ENCODE measurements at regions not wholly inside any gene's neighbourhood (a gene's known extent, or its start where the extent isn't known, plus 50 kb on each side); places are given as distances from the start of the nearest gene placed in this dataset.

DNA sequence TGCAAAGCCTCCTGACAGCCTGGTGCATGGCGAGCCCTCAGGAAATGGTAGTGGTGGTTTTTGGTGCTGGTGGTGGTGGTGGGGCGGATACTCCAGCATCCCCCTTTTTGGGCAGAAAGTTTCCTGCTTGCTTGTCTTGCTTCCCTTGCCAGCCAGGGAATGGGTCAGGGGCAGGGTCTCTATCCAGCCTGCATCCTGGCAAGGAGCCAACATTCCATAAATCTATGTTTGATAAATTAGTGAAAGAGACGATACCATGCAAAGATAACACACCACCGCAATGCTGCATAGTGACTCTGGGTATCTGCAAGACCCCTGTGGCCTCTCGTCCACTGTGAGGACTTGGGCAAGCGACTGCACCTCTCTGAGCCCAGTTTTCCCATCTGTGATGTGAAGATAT is 246.2 kb downstream of the LRFN2 start:
- DNase-seq: no peak

DNA sequence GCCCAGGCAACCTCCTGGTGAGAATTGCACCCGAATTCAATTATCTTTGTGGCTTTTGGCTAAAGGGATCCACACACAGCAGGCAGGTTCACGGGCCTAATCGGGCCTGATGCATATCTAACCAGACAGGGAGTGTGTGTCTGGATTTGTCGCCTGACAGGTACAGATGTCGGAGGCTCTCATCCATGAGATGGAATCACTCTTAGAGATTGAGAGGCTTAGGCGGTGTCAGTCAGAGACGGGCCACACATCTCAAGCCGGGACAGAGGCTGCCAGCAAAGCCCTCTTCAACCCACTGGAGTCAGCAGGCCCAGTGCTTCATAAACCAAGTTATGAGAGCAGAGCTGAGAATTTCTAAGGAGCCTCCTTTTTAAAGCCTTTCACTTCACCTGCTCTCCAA is 247.0 kb downstream of the LRFN2 start:
- DNase-seq: no peak

DNA sequence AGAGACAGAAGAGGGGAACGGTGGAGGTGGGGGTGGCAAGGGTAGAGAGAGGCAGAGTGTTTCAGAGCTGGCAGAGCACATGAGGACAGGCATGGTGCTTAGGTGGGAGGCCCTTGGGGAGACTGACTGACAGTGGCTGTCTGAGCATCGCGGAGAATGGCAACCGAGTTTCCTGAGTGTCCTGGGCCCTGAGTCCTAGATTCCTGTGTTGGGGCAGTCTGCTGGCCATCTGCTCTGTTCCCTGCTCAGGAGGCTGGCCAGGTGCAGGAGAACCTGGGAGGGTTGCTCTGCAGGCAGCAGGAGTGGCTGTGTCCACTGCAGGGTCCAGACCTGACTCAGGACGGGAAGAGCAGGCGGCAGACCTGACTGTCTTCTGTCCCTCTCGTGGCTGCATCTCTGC is 248.9 kb downstream of the LRFN2 start:
- DNase-seq: no peak

DNA sequence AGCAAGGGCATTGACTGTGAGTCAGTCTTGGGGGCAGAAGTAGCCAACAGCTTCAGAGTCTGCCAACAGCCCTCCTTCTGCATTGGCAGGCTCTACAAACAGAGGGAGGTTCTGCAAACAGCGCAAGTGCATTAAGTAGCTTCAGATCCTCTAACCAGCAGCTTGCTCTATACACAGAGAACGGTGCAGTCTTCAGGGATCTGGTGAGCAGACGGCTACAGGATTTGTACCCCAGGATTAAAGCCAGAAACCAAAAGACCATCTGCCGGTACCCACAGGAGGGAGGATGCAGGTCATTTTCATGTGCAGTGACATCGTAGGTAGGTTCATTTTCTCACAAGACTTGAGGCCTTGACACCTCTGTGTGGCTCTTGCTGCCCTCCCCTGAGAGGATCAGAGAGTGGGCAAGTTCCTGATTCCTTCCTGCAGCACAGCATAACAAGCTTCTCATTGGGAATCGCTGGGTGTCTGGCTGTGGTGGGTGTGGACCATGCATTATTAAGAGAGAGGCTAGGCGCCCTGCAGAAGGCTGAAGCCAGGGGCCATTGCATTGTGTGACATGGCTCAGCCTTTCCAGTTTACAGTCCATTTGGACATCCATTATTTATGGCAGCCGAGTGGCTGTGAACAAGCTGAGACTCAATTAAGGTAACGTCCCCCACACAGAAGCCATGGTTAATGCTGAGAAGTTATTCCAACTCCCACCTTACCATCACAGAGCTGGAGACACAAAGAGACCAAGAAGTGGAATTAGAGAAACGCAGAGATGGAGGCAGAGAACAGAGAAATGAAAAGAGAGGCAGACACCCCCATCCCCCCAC is 250.0 kb downstream of the LRFN2 start:
- no peak for DNase-seq

DNA sequence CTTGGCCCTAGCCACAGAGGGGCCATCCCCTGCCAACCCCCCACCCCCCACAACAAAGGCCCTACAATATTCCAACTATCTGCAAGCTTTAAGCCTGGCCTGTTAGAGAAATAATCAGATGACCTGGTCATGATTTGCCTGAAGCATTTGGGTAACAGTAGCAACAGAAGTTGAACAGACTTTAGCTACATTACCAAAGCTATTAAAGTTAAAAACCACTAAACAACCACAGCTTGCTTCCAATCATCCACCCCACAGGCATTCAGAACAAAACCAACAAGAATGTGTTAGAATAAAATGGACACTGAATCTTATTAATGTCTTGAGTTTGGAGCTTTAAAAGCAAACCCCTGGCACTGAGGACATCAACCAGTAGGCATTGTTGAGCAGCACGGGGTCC is 250.9 kb downstream of the LRFN2 start:
- DNase-seq: no peak

DNA sequence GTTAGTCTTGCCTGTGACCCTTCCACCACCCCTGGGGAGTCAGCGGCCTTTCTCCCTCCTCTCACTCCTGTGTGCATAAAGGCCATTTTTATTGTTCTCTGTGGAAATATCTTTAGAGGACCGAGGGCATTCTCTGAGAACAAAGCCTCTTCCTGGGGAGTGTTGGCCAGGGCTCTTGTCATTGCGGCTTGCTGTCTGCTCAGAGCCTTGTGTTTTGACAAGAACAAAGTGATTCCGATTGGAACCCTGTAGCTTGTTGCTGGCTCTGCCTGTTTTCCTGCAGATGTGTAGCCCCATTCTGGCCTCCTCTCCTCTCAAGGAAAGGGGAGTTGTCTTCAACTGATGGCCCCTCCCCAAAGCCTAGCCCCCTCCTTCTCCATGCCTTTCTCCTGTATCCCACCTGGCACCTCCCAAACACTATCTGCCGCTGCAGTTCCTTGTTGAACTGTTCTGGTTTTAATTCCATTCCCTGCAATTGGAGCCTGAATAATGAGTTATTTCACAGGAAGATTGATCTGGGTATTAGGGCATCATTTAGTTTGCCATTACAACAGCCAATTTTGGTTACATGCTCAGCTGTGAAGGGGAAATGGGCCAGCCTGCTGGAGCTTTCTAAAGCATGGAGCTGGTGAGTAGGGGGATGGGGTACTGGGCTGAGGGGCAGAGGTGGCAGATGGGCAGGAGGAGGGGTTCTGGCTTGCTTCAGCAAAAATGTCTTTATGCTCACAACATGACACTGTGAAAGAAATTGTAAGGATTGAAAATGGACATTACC is 252.5 kb downstream of the LRFN2 start:
- no peak for DNase-seq

DNA sequence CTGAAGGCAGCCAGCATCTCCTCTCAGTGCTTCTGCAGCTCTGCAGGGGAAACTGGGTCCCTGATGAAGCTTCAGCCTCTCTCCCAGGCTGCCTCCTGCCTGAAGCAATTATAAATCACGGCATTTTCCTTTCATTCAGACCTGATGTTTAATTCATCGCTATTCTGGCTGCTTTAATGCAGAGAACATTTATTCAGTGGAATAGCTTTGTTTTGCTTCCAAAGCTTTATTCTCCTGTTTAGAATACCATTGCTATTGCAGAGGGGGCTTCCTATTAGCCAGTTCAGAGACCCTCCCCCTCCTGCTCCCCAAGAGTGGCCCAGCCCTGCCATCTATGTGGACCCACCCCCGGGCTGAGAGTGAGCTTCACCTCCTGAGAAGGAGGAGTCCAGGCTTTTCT is 255.6 kb downstream of the LRFN2 start:
- DNase-seq: no peak

DNA sequence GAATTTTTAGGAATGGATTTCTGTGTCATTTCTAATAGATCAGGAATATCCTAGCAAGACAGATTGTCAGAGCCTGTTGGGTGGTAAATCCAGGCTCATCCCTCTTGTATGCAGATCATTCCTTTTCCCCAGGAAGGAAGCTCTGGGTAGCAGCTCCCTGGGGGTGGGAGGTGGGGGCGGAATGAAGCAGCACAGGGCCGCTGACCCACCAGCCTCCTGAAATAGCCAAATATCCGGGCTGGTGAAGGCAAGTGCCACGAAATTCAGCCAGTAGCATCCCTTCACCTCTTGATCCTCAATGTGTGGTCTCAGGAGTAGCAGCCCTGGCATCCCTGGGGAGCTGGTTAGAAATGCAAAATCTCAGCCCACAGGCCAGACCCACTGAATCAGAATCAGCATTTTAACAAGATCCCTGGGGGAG is 256.9 kb downstream of the LRFN2 start:
- no peak for DNase-seq

DNA sequence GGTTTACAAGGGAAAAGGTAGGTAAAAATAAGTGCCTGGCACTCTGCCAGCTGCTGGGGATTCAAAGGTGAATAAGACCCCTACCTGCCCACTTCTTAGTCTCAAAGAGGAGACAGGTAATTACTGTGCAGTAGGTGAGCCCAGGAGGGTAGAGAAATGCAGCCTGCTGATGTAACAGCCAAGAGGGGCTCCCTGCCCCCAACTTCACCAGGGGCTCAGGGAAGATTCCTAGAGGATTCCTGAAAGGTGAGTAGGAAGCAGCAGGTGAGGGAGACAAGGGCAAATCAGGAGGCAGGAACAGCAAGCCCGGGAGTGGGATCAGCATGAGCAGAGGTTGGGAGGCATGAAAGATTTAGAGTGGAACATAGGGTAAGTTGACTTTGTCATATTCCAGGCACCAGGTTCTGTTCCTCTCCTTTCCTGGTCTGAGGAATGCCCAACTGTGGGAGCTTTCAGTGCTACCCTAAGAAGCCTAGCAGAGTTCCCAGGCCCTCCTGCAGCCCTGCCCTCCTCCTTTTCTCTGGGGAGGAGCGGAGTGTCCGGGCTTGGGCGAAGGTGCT is 258.1 kb downstream of the LRFN2 start:
- no peak for DNase-seq

DNA sequence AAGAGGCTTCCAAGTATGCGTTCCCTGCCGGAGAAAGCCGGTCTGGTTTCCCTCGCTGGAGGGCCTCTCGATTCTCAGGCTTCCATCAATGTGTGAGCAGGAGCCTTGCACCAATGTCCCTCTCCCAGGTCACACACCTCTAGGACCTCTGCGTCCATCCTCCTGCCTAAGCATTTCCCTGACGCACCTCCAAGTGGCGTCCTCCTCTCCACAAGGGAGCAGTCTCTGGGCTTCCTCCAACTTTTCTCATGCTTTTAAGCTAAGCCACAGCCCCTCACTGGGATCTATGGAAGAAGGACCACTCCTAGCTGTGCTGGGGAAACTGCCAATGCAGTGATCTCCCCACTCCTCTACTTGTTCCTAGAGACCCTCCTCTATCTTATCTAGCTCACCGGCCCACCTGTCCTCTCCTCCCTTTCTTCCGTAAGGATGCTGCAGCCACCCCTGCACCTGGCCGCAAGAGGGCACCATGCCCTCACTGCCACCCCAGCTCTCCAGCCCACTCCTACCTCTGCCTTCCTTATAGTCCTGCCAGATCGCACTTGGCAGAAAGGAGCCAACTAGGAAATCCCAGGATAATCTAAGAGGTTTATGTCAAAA is 258.7 kb downstream of the LRFN2 start:
- DNase-seq: no peak

DNA sequence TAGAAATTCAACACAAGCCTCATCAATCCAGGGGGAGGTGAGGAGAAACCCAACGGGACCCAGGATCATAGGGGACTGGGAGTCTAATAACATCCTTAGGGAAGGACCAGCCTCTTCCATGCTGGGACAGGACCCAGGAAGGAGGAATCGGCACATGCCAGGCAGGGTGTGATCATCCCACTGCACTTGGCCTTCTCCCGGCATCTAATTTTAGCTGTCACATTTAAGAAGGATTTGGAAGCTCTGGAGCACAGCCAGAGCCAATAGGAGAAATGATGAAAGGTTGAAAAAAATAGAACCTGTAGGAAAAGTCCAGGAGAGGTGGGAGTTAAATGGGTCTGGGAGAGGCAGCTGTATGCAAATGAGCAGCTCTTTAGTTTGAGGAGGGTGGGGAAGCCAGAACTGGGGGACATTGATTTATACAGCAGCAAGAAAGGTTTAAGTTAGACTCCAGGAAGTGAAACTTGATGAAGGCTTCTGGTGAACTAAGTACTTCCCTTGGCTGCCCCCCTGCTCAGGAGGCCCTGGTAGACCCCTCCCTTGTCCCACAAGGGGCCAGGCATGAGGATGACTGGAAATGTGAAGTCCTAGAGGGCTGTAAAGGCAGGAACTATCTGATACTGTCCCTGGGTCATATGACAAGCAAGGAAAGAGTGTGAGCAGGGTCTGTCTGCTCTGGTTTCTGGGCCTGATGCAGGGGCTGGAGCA is 260.3 kb downstream of the LRFN2 start:
- no peak for DNase-seq

DNA sequence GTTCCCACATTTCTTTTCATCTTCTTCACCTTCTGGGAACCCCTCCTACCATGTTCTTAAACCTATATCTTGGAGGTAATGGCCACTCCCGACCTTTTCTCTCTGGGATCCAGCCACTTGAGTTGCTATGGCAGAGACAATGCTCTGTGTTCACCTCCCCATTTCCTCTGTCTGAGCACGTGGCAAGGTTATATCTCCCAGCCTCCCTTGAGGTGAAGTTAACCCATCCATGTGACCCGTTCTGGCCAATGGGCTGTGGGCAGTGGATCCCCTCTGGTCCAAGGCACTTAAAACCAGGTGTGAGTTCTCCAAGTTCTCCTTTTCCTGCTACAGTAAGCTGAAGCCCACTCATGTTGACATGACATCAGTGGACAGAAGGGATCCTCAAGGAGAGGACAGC is 261.4 kb downstream of the LRFN2 start:
- no peak for DNase-seq

DNA sequence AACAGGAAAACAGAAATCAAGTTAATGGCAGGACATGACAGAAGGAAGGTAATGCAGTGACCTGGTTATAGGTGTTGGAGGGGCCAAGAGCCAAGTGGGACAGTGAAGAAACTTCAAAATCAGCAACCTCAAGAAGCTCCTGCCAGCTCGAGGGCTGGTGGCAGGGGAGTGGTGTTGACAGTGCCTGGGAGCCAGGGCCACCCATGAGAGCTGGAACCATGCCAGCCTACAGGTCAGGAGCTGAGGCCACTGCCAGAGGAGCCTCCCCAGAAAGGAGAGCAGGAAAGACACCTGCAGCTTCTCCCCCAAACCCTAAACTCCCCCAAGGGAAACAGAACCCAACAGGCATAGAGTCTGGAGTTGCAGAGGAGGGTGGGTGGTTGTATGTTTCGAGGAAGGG is 262.1 kb downstream of the LRFN2 start:
- DNase-seq: no peak

DNA sequence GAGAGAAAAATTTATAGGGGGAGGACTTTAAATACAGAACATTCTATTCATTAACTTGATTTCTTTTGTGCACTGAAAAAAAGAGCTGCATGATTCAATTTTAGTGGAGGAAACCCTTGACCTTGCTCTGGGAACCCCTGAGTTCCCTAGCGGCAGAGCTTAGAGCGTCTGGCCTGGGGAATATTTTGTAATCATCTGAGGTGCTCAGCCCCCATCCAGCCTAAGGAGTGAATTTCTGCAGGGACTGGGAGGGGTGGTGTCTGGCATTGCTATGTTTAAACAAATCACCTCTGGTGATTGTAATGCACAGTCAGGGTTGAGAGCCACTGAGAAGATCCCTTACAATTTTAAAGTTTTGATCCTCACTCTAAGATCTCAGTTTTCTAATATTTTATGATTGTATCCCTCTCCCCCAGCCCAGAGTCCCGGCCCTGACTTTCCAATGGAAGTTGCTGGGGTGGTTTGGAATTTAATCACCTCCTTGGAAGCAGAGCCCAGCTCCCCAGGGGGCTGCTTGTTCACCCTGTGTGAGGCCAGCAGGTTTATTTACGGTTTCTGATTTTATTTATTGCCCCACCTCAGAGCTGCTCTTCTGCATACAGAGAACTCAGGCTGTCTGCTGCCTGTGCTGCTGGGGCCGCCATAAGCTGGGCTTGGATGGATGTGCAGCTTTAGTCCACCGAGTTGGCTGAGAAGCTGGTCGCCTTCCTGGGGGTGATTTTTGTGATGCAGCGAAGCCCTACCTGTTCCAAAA is 263.1 kb downstream of the LRFN2 start:
- DNase-seq: no peak

DNA sequence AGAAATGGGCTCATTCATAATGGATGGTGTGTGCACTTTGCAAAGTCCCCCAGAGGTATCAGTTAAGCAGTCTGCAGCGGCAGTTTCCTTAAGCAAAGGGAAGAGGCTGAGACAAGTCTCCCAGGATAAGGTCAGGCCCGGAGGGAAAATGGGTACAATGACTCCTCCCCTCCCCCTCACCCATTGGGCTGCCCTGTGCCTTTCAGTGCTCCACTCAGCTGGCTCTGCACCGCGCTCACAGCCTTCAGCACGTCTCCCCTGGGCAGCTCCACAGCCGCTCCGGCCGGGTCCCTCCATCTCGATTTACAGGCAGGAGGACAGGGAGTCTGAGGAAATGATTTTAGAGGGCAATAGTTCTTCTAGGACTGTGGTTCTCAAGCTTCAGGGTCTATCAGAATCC is 264.8 kb downstream of the LRFN2 start:
- no peak for DNase-seq

DNA sequence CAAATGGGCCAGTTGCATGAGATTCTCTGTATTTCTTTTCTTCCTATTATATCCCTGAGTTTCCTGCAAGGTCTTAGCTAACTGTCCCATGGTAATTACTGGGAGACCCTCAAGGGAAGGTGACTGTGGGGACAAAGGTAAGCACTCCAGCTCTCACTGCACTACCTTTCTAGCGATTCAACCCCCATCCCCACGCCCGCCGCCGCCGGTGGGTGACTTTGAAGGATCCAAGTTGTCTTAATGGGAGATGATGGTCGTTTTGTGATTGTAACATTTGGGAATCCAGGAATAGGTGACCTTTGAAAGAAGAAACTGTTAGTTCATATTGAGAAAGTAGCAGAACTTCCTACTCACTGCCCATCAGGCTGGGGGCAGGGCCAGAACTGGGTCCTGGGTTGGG is 265.5 kb downstream of the LRFN2 start:
- no peak for DNase-seq

DNA sequence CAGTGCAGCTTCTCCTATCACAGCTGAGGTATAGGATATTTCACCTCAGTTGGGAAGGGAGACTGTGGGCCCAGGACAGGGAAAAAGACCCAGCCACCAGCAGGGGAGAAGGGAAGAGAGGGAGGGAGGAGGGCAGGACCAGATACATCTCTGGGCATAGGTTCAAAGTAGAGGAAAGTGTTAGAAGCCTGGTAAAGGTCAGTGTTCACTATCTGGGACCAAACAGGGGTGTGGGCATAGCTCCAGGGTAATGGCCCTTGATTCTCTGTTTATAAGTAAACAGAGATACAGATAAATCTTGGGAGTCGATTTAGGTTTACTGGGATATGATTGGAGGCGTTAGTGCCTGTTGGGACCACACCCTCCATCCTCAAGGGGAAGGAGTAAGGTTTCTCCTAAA is 266.2 kb downstream of the LRFN2 start:
- no peak for DNase-seq

DNA sequence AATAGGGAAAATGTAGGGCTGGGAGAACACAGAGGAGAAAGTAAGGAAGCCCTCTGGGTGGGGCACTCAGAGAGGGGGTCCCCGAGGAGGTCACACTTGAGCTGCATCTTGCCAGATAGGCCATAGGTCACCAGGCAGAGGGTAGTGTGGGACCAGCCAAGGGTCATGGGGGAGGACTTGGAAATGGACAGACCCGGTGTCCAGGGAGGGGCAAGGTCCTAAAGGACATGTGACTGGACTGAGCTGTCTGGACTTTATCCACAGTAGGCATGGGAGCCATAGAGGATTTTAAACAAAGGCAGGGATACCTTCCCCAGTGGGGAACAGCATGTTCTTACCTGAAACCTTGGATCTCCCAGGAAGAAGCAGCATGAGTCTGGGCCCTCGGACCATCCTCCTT is 266.7 kb downstream of the LRFN2 start:
- no peak for DNase-seq

DNA sequence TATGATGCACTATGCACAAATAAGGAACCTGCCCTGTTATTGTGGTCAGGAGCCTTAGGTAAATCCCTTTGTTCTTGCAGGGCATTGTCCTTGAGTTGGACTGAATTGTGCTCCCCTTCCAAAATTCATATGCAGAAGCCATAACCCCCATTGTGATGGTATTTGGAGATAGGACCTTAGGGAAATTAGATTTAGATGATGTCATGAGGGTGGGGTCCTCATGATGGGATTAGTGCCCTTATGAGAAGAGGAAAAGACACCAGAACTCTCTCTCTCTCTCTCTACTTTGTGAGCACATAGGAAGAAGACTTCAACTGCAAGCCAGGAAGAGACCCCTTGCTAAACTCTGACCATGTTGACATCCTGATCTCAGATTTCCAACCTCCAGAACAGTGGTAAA is 268.0 kb downstream of the LRFN2 start:
- DNase-seq: no peak

DNA sequence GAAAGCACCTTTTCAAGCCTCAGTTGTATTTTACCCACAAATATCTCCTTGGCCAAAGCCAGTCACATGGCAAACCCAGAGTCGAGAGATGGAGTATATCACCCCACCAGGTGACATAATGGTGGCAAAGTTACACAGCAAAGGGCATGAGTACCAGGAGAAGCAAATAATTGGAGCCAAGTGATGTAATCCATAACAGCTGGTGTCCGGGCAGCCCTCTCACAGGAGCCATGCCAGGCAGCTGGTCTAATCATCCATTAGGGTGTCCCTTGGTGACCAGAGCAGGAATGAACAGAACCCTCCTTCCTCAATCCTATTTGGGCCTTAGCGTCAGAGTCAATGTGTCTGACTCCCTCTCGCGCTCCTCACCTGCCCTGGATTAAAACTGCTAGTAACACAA is 272.1 kb downstream of the LRFN2 start:
- DNase-seq: no peak

DNA sequence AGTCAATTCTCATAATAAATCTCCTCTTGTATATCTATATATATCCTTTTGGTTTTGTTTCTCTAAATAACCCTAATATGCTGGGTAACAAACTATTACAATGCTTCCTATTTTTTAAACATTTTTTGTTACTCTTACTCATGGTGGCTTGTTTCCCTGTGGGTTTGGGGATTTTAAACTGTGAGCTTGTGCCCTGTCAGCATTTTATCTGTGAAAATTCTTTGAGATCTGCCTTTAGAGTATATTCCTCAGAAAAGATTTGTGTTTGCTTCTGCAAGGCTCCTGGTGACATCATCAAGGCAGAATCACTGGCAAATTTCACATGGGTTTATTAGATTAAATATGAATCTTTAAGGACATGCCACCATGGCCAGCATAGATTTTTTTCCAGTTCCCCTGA is 273.6 kb downstream of the LRFN2 start:
- DNase-seq: no peak
